Chondrocyte (in vitro differentiated cells): ENCODE measurements at regions not wholly inside any gene's neighbourhood (a gene's known extent, or its start where the extent isn't known, plus 50 kb on each side); places are given as distances from the start of the nearest gene placed in this dataset.
A peak's percentile ranks its signal among the peaks of the same experiment; 100 is the strongest.

Source experiments
- DNase-seq: peaks from one replicate; pipeline ENCODE4 v3.0.0; 2021; ENCODE audit warnings: mixed read lengths, low spot score
- H3K27ac Mint-ChIP-seq: one replicate; pipeline ENCODE4 v1.8.0; 2021; ENCODE audit warnings: mild to moderate bottlenecking, moderate library complexity, mixed read lengths; ENCODE audit not compliant: unreplicated experiment
- H3K27me3 Mint-ChIP-seq: 2 replicates; pipeline ENCODE4 v1.8.0; 2021; ENCODE audit warnings: low read depth, mixed read lengths
- H3K36me3 Mint-ChIP-seq: 2 replicates; pipeline ENCODE4 v1.8.0; 2021; ENCODE audit warnings: low read depth, mixed read lengths
- H3K4me1 Mint-ChIP-seq: 2 replicates; pipeline ENCODE4 v1.8.0; 2021; ENCODE audit warnings: low read depth, mild to moderate bottlenecking, mixed read lengths
- H3K4me3 Mint-ChIP-seq: one replicate; pipeline ENCODE4 v1.8.0; 2021; ENCODE audit warnings: mild to moderate bottlenecking, moderate library complexity, mixed read lengths; ENCODE audit not compliant: unreplicated experiment
- H3K9me3 Mint-ChIP-seq: 2 replicates; pipeline ENCODE4 v1.8.0; 2021; ENCODE audit warnings: low read depth, mixed read lengths
- TF ChIP-seq, protein P1 (sequence below): fragments of 200-600 bp; sonication (generic); IDR thresholded peaks from 2 replicates; pipeline ENCODE4 v1.5.0; 2021; ENCODE audit warnings: antibody characterized with exemption, mild to moderate bottlenecking, moderate library complexity

DNA sequence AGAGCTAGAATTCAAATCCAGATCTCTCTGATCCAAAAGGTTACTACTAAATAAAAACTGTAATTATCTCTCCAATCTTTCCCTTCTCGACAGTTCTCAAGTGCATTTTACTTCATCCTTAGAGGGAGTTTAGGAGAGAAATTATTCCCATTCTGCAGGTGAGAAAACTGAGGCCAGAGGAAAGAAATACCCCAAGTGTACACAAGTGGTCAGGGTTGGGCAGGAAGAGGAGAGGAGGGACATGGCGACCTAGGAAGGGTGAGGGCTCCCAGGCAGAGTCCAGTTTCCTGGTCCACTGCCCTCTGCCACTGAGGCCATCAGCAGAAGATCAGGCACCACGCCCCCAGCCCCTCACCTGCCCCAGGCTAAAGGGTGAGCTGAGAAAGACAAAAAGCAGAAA is 127.1 kb upstream of the RUNX3 start:
- peak; percentile 33 for DNase-seq
- H3K27ac Mint-ChIP-seq = no peak overlapping the region
- peaks cover 51% of the 10 kb centered on the region for H3K27me3 Mint-ChIP-seq
- H3K4me3 Mint-ChIP-seq = no peak overlapping the region
- no peaks in the 10 kb centered on the region for H3K36me3 Mint-ChIP-seq
- no peaks in the 10 kb centered on the region for H3K4me1 Mint-ChIP-seq
- TF ChIP-seq, protein P1, sequence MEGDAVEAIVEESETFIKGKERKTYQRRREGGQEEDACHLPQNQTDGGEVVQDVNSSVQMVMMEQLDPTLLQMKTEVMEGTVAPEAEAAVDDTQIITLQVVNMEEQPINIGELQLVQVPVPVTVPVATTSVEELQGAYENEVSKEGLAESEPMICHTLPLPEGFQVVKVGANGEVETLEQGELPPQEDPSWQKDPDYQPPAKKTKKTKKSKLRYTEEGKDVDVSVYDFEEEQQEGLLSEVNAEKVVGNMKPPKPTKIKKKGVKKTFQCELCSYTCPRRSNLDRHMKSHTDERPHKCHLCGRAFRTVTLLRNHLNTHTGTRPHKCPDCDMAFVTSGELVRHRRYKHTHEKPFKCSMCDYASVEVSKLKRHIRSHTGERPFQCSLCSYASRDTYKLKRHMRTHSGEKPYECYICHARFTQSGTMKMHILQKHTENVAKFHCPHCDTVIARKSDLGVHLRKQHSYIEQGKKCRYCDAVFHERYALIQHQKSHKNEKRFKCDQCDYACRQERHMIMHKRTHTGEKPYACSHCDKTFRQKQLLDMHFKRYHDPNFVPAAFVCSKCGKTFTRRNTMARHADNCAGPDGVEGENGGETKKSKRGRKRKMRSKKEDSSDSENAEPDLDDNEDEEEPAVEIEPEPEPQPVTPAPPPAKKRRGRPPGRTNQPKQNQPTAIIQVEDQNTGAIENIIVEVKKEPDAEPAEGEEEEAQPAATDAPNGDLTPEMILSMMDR = no peak
- no peaks in the 10 kb centered on the region for H3K9me3 Mint-ChIP-seq

- Mint-ChIP-seq H3K27me3 (peaks cover 55% of the 10 kb centered on the region), H3K4me1 (no peaks in the 10 kb centered on the region), H3K9me3 (no peaks in the 10 kb centered on the region), H3K4me3 (no peak overlapping the region), H3K27ac (no peak overlapping the region), H3K36me3 (no peaks in the 10 kb centered on the region)
- TF ChIP-seq, protein P1 = no peak
- DNase-seq = peak; percentile 63
These were observed 126.5 kb upstream of the RUNX3 start for GRCh38 chr1:25056536-25056935.

DNA sequence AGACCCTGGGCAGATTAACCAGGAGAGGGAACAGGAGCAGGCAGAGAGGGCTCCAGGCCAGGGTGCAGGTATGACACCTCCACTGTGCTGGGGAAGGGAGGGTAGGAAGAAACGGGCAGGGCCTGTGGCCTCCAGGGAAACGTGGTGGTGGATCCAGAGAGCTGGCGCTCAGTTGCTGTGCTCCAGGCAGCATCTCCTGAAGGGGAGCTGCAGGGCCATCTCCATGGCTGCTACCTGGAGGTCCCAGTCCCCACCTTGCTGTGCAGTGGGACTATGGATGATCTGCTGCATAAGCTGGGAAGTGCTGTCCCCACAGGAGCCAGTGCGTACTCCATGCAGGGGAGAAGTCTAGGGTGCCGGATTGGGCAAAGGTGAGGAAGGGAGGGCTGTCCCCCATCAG is 125.9 kb upstream of the RUNX3 start:
- peaks cover 59% of the 10 kb centered on the region for H3K27me3 Mint-ChIP-seq

GRCh38 chr1:25055324-25055780 is 125.3 kb upstream of the RUNX3 start:
- no peak overlapping the region for H3K4me3 Mint-ChIP-seq
- no peak overlapping the region for H3K27ac Mint-ChIP-seq
- peaks cover 2% of the 10 kb centered on the region for H3K36me3 Mint-ChIP-seq
- DNase-seq = peak; percentile 69
- no peaks in the 10 kb centered on the region for H3K9me3 Mint-ChIP-seq
- peaks cover 64% of the 10 kb centered on the region for H3K27me3 Mint-ChIP-seq
- TF ChIP-seq, protein P1 = no peak
- no peaks in the 10 kb centered on the region for H3K4me1 Mint-ChIP-seq

More for the DNA sequence above, 125.9 kb upstream of the RUNX3 start:
- Mint-ChIP-seq H3K36me3 (no peaks in the 10 kb centered on the region), H3K4me3 (no peak overlapping the region), H3K9me3 (no peaks in the 10 kb centered on the region), H3K27ac (no peak overlapping the region), H3K4me1 (no peaks in the 10 kb centered on the region)
- TF ChIP-seq, protein P1 = no peak
- DNase-seq = peak; percentile 68

- H3K9me3 Mint-ChIP-seq = no peaks in the 10 kb centered on the region
- peak; percentile 85 for DNase-seq
- no peak overlapping the region for H3K4me3 Mint-ChIP-seq
- H3K27ac Mint-ChIP-seq = no peak overlapping the region
- peaks cover 2% of the 10 kb centered on the region for H3K36me3 Mint-ChIP-seq
- no peaks in the 10 kb centered on the region for H3K4me1 Mint-ChIP-seq
- peaks cover 64% of the 10 kb centered on the region for H3K27me3 Mint-ChIP-seq
- TF ChIP-seq, protein P1 = no peak
These were observed 124.6 kb upstream of the RUNX3 start for GRCh38 chr1:25054526-25055323.
